HepG2 (cell line): ENCODE measurements at regions not wholly inside any gene's neighbourhood (a gene's known extent, or its start where the extent isn't known, plus 50 kb on each side); places are given as distances from the start of the nearest gene placed in this dataset.

Experiments
- ATAC-seq: fragments of 200-7000 bp; cut with Tn5 transposase; 3 replicates; pipeline ENCODE4 v1.9.1; 2020; ENCODE audit warnings: mild to moderate bottlenecking, moderate library complexity
- BruUV-seq: library from RNA; stranded (reverse); fragments of 400-500 nt; replicated peaks from 2 replicates; lab custom pipeline; 2021; lab: Mats Ljungman, UMichigan
- CTCF ChIA-PET: fragments of 300-600 bp; formaldehyde crosslinking; extraction: SDS; loops from one replicate; lab custom pipeline; 2021; ENCODE audit warnings: low total read pairs, inconsistent platforms, low intra/inter-chr PET ratio; lab: Yijun Ruan, JAX
- POLR2A ChIA-PET: fragments of 350-600 bp; sonication (Branson Sonifier 250); formaldehyde crosslinking; loops from one replicate; lab custom pipeline; 2020; ENCODE audit warnings: antibody characterized with exemption, inconsistent platforms; lab: Yijun Ruan, JAX
- DNase-seq: peaks from one replicate; pipeline ENCODE4 v3.0.0-alpha.2; 2015; ENCODE audit warnings: low spot score
- FAIRE-seq: peaks from 3 replicates; lab custom pipeline; 2011; peaks lifted over from hg19 to GRCh38; lab: Jason Lieb, UNC
- H2AFZ ChIP-seq: one replicate; pipeline ENCODE4 v1.6.1; 2011; ENCODE audit warnings: low read length, inconsistent platforms
- H3K27ac ChIP-seq: fragments of 300-600 bp; 3 replicates; pipeline ENCODE4 v1.8.0; 2011; ENCODE audit warnings: mixed run types, mild to moderate bottlenecking, mixed read lengths, low read length, inconsistent platforms; ENCODE audit not compliant: insufficient read depth; ENCODE audit errors: extremely low read length
- H3K27me3 ChIP-seq, 2 experiments: fragments of 200-600 bp in 1 of 2; 2 replicates in 1 of 2; 3 replicates in 1 of 2; pipeline versions ENCODE4 v1.6.0 to v1.8.0; 2011; ENCODE audit warnings: low read length in 2 of 2, mild to moderate bottlenecking in 2 of 2, moderate library complexity in 2 of 2, inconsistent platforms in 1 of 2; ENCODE audit not compliant: insufficient read depth in 2 of 2, control insufficient read depth in 1 of 2
- H3K36me3 ChIP-seq, 2 experiments: fragments of 200-600 bp in 1 of 2; replicated peaks in 1 of 2; 2 replicates in 1 of 2; 3 replicates in 1 of 2; pipeline versions ENCODE4 v1.5.1 to v1.8.0; 2011; ENCODE audit warnings: low read length in 2 of 2, inconsistent platforms in 1 of 2; ENCODE audit not compliant: insufficient read depth in 2 of 2, control insufficient read depth in 1 of 2
- H3K4me1 ChIP-seq: 2 replicates; pipeline ENCODE4 v1.5.1; 2012; ENCODE audit warnings: low read length, inconsistent platforms; ENCODE audit not compliant: insufficient read depth
- H3K4me2 ChIP-seq: 2 replicates; pipeline ENCODE4 v1.6.0; 2011; ENCODE audit warnings: low read depth, low read length, inconsistent platforms
- H3K4me3 ChIP-seq, 3 experiments: fragments of 200-600 bp in 1 of 3; sonication (generic), shearing (Covaris generic) in 1 of 3; replicated peaks in 1 of 3; 2 replicates each; pipeline ENCODE4 v1.5.1; 2011 to 2016; ENCODE audit warnings: low read length in 3 of 3, inconsistent platforms in 2 of 3, low read depth in 2 of 3, mild to moderate bottlenecking in 2 of 3, control low read depth in 1 of 3, mixed read lengths in 1 of 3; ENCODE audit not compliant: insufficient read depth in 1 of 3
- H3K79me2 ChIP-seq: one replicate; pipeline ENCODE4 v1.6.1; 2011; ENCODE audit warnings: low read length, inconsistent platforms; ENCODE audit not compliant: insufficient read depth
- H3K9ac ChIP-seq: 2 replicates; pipeline ENCODE4 v1.6.0; 2011; ENCODE audit warnings: mild to moderate bottlenecking, low read depth, low read length, inconsistent platforms; ENCODE audit not compliant: insufficient read depth
- H3K9me3 ChIP-seq: 2 replicates; pipeline ENCODE4 v1.5.1; 2012; ENCODE audit warnings: mild to moderate bottlenecking, low read length
- H4K20me1 ChIP-seq: 2 replicates; pipeline ENCODE4 v1.6.0; 2011; ENCODE audit warnings: inconsistent platforms, mild to moderate bottlenecking, low read length, moderate library complexity; ENCODE audit not compliant: insufficient read depth
- KIAA2018 ChIP-seq: sonication (generic); formaldehyde crosslinking; IDR thresholded peaks from 2 replicates; pipeline ENCODE4 v1.5.0; 2020; ENCODE audit warnings: mild to moderate bottlenecking, missing genetic modification reagents, borderline replicate concordance
- PTBP1 ChIP-seq: fragments of 200-400 bp; formaldehyde crosslinking; IDR thresholded peaks from 2 replicates; pipeline ENCODE4 v1.6.1; 2018; ENCODE audit warnings: low read length, low read depth; ENCODE audit not compliant: poor library complexity, severe bottlenecking
- YEATS2 ChIP-seq: sonication (generic); formaldehyde crosslinking; IDR thresholded peaks from 2 replicates; pipeline ENCODE4 v1.4.0; 2020; ENCODE audit warnings: missing genetic modification reagents, borderline replicate concordance
- WGBS: methylation state at CpG from one replicate; pipeline ENCODE4 v1.1.6; 2017; ENCODE audit warnings: low lambda C conversion rate; 5-methylcytosine and 5-hydroxymethylcytosine counted together
- in situ Hi-C: cut with HindIII; loops from 2 replicates; pipeline ENCODE4 v1.10.0; 2017; ENCODE audit warnings: low pct_unique_long_range_greater_than_20kb; ENCODE audit not compliant: extremely low pct_ligation_motif_present
- intact Hi-C: fragments of 100-400 bp; cut with micrococcal nuclease; formaldehyde crosslinking; loops from one replicate; pipeline ENCODE4 v1.10.0; 2022; ENCODE audit not compliant: unreplicated experiment

DNA sequence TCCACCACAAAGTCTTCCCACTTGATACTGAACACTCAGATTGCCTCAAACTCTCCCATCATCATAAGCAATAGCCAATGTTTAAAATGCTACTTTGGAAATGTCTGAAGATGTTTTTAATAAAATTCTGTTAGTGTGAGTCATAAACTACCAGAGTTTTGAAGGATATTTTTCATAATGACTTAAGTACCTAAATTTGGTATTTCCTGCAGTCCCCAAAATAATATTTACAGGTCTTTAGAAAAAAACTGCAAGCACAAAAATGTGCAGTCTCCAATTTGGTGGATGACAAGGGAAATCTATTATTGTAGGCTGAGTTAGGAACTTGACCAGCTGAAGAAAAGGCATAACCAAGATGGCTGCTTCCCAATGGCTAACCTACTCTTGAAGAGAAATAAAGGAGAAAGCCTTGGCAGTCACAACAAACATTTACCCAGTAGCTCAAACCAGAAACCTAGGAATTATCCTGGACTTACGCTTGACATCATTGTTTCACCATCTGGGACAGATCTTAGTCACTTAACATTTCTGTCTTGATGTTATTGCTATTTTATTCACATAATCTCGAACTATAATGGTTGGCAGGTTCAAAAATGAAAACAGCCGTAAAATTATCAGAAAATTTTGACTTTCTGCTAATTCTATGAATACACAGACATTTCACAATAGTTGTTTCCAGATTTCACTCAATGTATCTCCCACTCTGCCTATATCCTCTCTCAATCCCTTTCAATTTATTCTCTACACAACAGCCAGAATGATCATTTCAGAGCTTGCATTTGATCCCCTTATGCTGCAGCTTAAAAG, 111.2 kb upstream of the STEAP1B start:
- no peak for DNase-seq
- no peak overlapping the region for H3K27ac ChIP-seq
- TF ChIP-seq PTBP1 (no peak), KIAA2018 (CRISPR knock-in tag) (no peak), YEATS2 (no peak)
- TF ChIP-seq, all 625 proteins: peak for 0
- Histone ChIP-seq H3K9ac (no peak overlapping the region), H3K79me2 (no peaks in the 10 kb centered on the region), H3K36me3 (no peaks in the 10 kb centered on the region), H3K4me2 (no peak overlapping the region), H3K4me1 (no peaks in the 10 kb centered on the region), H4K20me1 (no peaks in the 10 kb centered on the region), H3K4me3 (no peak overlapping the region), H3K9me3 (no peaks in the 10 kb centered on the region), H2AFZ (no peak overlapping the region), H3K27me3 (no peaks in the 10 kb centered on the region; a peak in 2 of 5 replicates)
- no peak for FAIRE-seq
- CTCF ChIA-PET: no interaction called here
- in situ Hi-C loops (no loop called here), intact Hi-C loops (no loop called here)
- POLR2A ChIA-PET: no interaction called here
- WGBS: 8% methylated on average over 3 of the region's 3 CpGs
- no peak for ATAC-seq
- BruUV-seq: no TSS peak
